ENCODE measurements at regions not wholly inside any gene's neighbourhood (a gene's known extent, or its start where the extent isn't known, plus 50 kb on each side); places are given as distances from the start of the nearest gene placed in this dataset.

GRCh38 chrX:5080791-5081190 is 1147.9 kb downstream of the NLGN4X start:
- Histone ChIP-seq H3K36me3 (ENCODE audit: control insufficient read depth in 2 of 2, insufficient read depth in 2 of 2, low read length in 1 of 2) (no peaks in the 10 kb centered on the region), H3K27me3 (replicated peaks in 1 of 2; ENCODE audit: control insufficient read depth in 2 of 2, insufficient read depth in 2 of 2, low read length in 1 of 2) (no peaks in the 10 kb centered on the region), H4K20me1 (ENCODE audit: control insufficient read depth, insufficient read depth) (no peaks in the 10 kb centered on the region), H3K9ac (ENCODE audit: control insufficient read depth, insufficient read depth, low read length) (no peak overlapping the region), H3K79me2 (ENCODE audit: control insufficient read depth, insufficient read depth, low read length) (no peaks in the 10 kb centered on the region), H3K4me1 (ENCODE audit: control insufficient read depth, insufficient read depth, low read length) (no peaks in the 10 kb centered on the region), H3K27ac (ENCODE audit: control insufficient read depth, insufficient read depth) (no peak overlapping the region), H3K4me2 (ENCODE audit: control insufficient read depth, insufficient read depth) (no peak overlapping the region), H3K9me3 (replicated peaks; ENCODE audit: control insufficient read depth, insufficient read depth, low read length) (no peaks in the 10 kb centered on the region), H2AFZ (ENCODE audit: control insufficient read depth, low read depth, low read length) (no peak overlapping the region), H3K4me3 (no peak overlapping the region)
- POLR2A ChIA-PET, result no interaction called here
- no TSS peak for BruUV-seq (replicated peaks)
- in situ Hi-C loops (cut with MboI) (no loop called here), intact Hi-C loops (cut with micrococcal nuclease; ENCODE audit: unreplicated experiment) (no loop called here)
- TF ChIP-seq CHD2 (IDR thresholded peaks at IDR 0.05; ENCODE audit: borderline replicate concordance, low read depth, low read length) (no peak), LARP7 (IDR thresholded peaks at IDR 0.05) (no peak)
- SMC1A ChIA-PET (ENCODE audit: uncharacterized antibody, unreplicated experiment), result no interaction called here
- no peak for DNase-seq (ENCODE audit: low read depth, low spot score)
- no peak for FAIRE-seq
- CTCF ChIA-PET, result interaction anchor here (0.7 kb wide), 1 partner anchor 477 kb away, joined by 3 read pairs; no protein-coding TSS in a partner anchor
- WGBS (ENCODE audit: insufficient coverage, insufficient replicate concordance, low lambda C conversion rate, missing lambda C conversion rate), result 9% methylated on average over 4 of the region's 4 CpGs
- RAD21 ChIA-PET (ENCODE audit: unreplicated experiment), result no interaction called here
- ATAC-seq, result no peak

DNA sequence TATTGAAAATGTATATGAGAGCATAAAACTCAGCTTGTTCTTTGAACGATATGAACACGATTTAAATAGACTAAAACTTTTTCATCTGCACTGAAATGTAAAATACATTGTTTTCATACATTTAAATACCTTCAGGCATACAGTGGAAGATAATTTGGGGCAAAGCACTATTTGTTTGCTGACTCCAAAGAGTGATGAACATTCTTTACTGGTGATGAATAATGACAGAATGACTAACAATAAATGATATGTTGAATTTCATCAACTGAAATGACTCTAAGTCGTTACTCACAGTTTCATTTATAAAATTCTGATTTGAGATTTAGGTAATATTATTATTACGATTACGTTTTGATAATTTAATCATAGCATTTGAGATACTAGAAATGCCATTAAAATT is 1160.1 kb downstream of the NLGN4X start:
- POLR2A ChIA-PET, result no interaction called here
- H3K4me1 ChIP-seq (ENCODE audit: control insufficient read depth, insufficient read depth, low read length), result no peaks in the 10 kb centered on the region
- H4K20me1 ChIP-seq (ENCODE audit: control insufficient read depth, insufficient read depth), result no peaks in the 10 kb centered on the region
- no peak for TF ChIP-seq HCFC1 (IDR thresholded peaks at IDR 0.05; ENCODE audit: low read length)
- no peak for TF ChIP-seq SUZ12 (IDR thresholded peaks at IDR 0.05; ENCODE audit: unreplicated experiment)
- no peak for TF ChIP-seq CREB1 (IDR thresholded peaks at IDR 0.05; ENCODE audit: low read depth)
- TF ChIP-seq ESRRA (IDR thresholded peaks at IDR 0.05; ENCODE audit: low read length), result no peak
- no peak for TF ChIP-seq HDAC2 (IDR thresholded peaks at IDR 0.05)
- no peak for TF ChIP-seq JUNB (IDR thresholded peaks at IDR 0.05)
- TF ChIP-seq SUPT20H (IDR thresholded peaks at IDR 0.05; ENCODE audit: borderline replicate concordance, control insufficient read depth, low read depth, low read length), result no peak
- TF ChIP-seq NRF1 (conservative IDR thresholded peaks at IDR 0.05; ENCODE audit: low read depth, low read length), result no peak
- no peak for DNase-seq (ENCODE audit: low read depth, low spot score)
- ATAC-seq, result no peak
- RAD21 ChIA-PET (ENCODE audit: unreplicated experiment), result no interaction called here
- no peaks in the 10 kb centered on the region for H3K27me3 ChIP-seq (replicated peaks in 1 of 2; ENCODE audit: control insufficient read depth in 2 of 2, insufficient read depth in 2 of 2, low read length in 1 of 2)
- FAIRE-seq, result no peak
- H3K9ac ChIP-seq (ENCODE audit: control insufficient read depth, insufficient read depth, low read length), result no peak overlapping the region
- CTCF ChIA-PET, result no interaction called here
- SMC1A ChIA-PET (ENCODE audit: uncharacterized antibody, unreplicated experiment), result no interaction called here
- H3K4me2 ChIP-seq (ENCODE audit: control insufficient read depth, insufficient read depth), result no peak overlapping the region
- no peaks in the 10 kb centered on the region for H3K36me3 ChIP-seq (ENCODE audit: control insufficient read depth in 2 of 2, insufficient read depth in 2 of 2, low read length in 1 of 2)
- H3K79me2 ChIP-seq (ENCODE audit: control insufficient read depth, insufficient read depth, low read length), result no peaks in the 10 kb centered on the region
- WGBS (ENCODE audit: insufficient coverage, insufficient replicate concordance, low lambda C conversion rate, missing lambda C conversion rate), result 31% methylated on average over 5 of the region's 5 CpGs
- no peak overlapping the region for H2AFZ ChIP-seq (ENCODE audit: control insufficient read depth, low read depth, low read length)
- H3K9me3 ChIP-seq (replicated peaks; ENCODE audit: control insufficient read depth, insufficient read depth, low read length), result no peaks in the 10 kb centered on the region
- H3K4me3 ChIP-seq, result no peak overlapping the region
- no TSS peak for BruUV-seq (replicated peaks)
- no peak overlapping the region for H3K27ac ChIP-seq (ENCODE audit: control insufficient read depth, insufficient read depth)
- intact Hi-C loops (cut with micrococcal nuclease; ENCODE audit: unreplicated experiment), result no loop called here
- in situ Hi-C loops (cut with MboI), result no loop called here

Measured in GM12878 (cell line).